Fibroblast of mammary gland (primary cell): ENCODE measurements at regions not wholly inside any gene's neighbourhood (a gene's known extent, or its start where the extent isn't known, plus 50 kb on each side); places are given as distances from the start of the nearest gene placed in this dataset.

Experiments used
- DNase-seq: peaks from one replicate; pipeline ENCODE4 v3.0.0-alpha.2; 2010; ENCODE audit warnings: low read depth
- H3K4me3 ChIP-seq: 2 replicates; pipeline ENCODE4 v1.5.1; 2011; ENCODE audit warnings: low read depth, mild to moderate bottlenecking, low read length, moderate library complexity; ENCODE audit not compliant: control insufficient read depth
- CTCF ChIP-seq: conservative IDR thresholded peaks from 2 replicates; pipeline ENCODE4 v1.5.1; 2011; ENCODE audit warnings: low read depth, low read length, inconsistent platforms; ENCODE audit not compliant: control insufficient read depth, insufficient read depth

- no peak overlapping the region for H3K4me3 ChIP-seq
- no peak for TF ChIP-seq CTCF
- DNase-seq, result no peak
Measured at GRCh38 chr5:2686321-2687124, 65.0 kb downstream of the IRX2 start.

DNA sequence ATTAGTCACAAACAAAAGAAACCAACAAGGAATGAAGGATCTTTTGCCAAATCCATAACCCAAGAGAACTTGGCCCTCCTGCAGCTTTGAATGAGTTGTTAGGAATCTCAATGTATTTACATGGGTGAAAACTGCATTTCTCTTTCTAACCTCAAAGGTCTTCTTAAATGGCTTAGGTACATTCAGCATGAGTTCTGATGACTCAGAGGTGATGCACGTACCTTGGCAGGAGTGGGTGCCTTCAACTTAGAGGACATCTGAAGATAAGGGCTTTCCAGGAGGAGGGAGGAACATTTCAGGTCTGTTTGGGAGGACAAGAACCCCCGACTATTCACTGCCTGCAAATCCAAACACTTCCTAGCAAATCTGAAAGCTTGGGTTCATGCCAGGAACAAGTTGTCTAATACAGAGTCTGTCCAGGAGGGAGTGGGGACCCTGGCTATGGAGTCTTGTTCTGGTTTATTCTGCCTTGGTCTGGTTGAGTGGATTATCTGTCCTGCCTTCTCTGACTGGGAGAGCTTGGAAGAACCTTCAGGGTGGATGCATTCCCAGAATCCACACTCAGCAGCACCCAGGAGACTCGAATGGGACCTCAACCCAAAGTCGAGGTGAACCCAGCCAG is 65.7 kb downstream of the IRX2 start:
- peak; percentile 82 for DNase-seq

DNA sequence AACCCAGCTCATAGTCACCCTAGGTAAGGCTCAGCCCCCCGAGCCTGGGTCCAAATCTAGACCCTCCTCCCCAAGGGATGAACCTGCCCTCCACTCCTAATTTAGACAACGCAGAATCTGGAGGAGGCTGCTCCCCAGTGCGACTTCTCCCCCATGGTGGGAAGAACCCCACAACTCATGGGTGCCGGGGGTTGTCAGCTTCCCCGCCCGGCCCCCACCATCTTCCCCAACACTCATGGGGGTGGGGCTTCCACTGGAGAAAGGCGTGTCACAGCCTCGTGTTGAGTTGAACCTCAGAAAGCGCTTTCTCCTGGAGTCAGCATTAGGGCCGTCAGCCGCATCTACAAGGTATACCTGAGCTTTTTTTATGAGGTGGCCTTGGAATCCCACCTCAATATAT is 66.9 kb downstream of the IRX2 start:
- H3K4me3 ChIP-seq, result no peak overlapping the region
- TF ChIP-seq CTCF, result no peak
- DNase-seq, result no peak

More for the DNA sequence above, 65.7 kb downstream of the IRX2 start:
- H3K4me3 ChIP-seq, result no peak overlapping the region
- no peak for TF ChIP-seq CTCF

GRCh38 chr5:2683720-2684119 is 67.8 kb downstream of the IRX2 start:
- DNase-seq, result no peak
- no peak overlapping the region for H3K4me3 ChIP-seq
- TF ChIP-seq CTCF, result no peak

GRCh38 chr5:2681476-2681875 is 70.0 kb downstream of the IRX2 start:
- no peak overlapping the region for H3K4me3 ChIP-seq
- TF ChIP-seq CTCF, result no peak
- no peak for DNase-seq

- no peak overlapping the region for H3K4me3 ChIP-seq
- no peak for TF ChIP-seq CTCF
- DNase-seq, result no peak
Measured at GRCh38 chr5:2680979-2681378, 70.5 kb downstream of the IRX2 start.
